BE2C (cell line): ENCODE measurements at regions not wholly inside any gene's neighbourhood (a gene's known extent, or its start where the extent isn't known, plus 50 kb on each side); places are given as distances from the start of the nearest gene placed in this dataset.

Experiments used
- DNase-seq: peaks from one replicate; pipeline ENCODE4 v3.0.0-alpha.2; 2020
- H3K27me3 ChIP-seq: fragments of 250-450 bp; sonication (Bioruptor Pico); 2 replicates; pipeline ENCODE4 v1.5.1; 2020; ENCODE audit warnings: mild to moderate bottlenecking
- H3K36me3 ChIP-seq: fragments of 250-450 bp; sonication (Bioruptor Pico); 2 replicates; pipeline ENCODE4 v1.5.1; 2020; ENCODE audit warnings: mild to moderate bottlenecking
- H3K4me1 ChIP-seq: fragments of 250-450 bp; sonication (Bioruptor Pico); 2 replicates; pipeline ENCODE4 v1.5.1; 2020
- H3K4me3 ChIP-seq: 2 replicates; pipeline ENCODE4 v1.5.1; 2011; ENCODE audit warnings: low read depth, low read length
- H3K9me3 ChIP-seq: fragments of 250-450 bp; sonication (Bioruptor Pico); 2 replicates; pipeline ENCODE4 v1.5.1; 2020
- TF ChIP-seq, protein P1 (sequence below): IDR thresholded peaks from 2 replicates; pipeline ENCODE4 v1.5.1; 2012; ENCODE audit warnings: mild to moderate bottlenecking, low read depth, low read length

DNA sequence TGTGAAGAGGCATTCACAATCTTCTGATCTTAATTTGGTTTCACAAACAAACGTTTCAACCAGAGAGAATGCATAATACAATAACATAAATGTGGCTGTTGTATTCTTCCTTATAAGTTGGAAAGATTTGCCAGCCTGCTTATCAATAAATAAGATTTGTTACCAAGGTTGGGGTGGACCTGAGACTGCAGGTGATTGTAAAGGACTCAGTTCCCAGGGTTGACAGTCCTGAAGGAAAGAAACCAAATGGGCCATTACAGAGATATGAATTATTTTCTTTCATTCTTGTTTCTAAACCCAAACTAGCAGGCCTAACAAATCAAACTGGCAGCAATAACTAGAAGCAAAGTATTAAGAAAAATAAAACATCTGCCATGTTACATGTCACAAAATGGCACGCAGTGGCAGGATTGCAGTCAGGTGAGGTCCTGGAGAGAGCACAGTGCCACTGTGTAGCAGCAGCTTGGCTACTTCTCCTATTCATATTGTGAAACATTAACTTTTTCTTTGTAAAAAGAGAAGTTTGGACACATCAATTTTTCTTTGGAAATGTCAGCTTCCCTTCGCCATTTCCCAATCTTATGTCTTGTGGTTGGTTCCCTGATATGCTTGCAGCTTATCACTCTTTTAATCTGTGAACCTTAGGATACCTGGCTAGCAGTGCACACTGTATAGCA, 133.8 kb upstream of the EMCN start:
- no peak for DNase-seq
- TF ChIP-seq, protein P1, sequence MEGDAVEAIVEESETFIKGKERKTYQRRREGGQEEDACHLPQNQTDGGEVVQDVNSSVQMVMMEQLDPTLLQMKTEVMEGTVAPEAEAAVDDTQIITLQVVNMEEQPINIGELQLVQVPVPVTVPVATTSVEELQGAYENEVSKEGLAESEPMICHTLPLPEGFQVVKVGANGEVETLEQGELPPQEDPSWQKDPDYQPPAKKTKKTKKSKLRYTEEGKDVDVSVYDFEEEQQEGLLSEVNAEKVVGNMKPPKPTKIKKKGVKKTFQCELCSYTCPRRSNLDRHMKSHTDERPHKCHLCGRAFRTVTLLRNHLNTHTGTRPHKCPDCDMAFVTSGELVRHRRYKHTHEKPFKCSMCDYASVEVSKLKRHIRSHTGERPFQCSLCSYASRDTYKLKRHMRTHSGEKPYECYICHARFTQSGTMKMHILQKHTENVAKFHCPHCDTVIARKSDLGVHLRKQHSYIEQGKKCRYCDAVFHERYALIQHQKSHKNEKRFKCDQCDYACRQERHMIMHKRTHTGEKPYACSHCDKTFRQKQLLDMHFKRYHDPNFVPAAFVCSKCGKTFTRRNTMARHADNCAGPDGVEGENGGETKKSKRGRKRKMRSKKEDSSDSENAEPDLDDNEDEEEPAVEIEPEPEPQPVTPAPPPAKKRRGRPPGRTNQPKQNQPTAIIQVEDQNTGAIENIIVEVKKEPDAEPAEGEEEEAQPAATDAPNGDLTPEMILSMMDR: no peak
- H3K9me3 ChIP-seq: no peaks in the 10 kb centered on the region
- no peak overlapping the region for H3K4me3 ChIP-seq
- H3K36me3 ChIP-seq: no peaks in the 10 kb centered on the region
- H3K4me1 ChIP-seq: no peaks in the 10 kb centered on the region
- H3K27me3 ChIP-seq: no peaks in the 10 kb centered on the region

DNA sequence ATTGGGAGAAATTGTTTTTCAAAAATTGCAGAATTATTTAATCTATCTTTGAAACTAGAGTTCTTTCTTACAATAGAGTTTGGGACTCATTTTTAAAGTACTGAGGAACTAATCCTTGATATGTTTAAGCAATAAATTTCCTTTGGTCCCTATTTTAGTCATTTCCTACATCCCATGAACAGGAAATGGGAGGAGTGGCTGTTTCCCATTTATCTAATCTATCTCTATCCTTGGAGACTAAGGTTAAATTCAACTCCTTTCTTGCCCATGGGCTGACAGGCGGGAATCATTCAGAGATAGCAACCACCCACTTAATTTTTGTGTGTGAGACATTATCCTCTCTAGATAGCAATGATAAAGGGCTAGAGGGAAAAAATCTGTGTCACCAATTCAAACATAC, 131.6 kb upstream of the EMCN start:
- no peaks in the 10 kb centered on the region for H3K27me3 ChIP-seq
- TF ChIP-seq, protein P1: no peak
- H3K9me3 ChIP-seq: no peaks in the 10 kb centered on the region
- no peak overlapping the region for H3K4me3 ChIP-seq
- no peak for DNase-seq
- no peaks in the 10 kb centered on the region for H3K4me1 ChIP-seq
- no peaks in the 10 kb centered on the region for H3K36me3 ChIP-seq

DNA sequence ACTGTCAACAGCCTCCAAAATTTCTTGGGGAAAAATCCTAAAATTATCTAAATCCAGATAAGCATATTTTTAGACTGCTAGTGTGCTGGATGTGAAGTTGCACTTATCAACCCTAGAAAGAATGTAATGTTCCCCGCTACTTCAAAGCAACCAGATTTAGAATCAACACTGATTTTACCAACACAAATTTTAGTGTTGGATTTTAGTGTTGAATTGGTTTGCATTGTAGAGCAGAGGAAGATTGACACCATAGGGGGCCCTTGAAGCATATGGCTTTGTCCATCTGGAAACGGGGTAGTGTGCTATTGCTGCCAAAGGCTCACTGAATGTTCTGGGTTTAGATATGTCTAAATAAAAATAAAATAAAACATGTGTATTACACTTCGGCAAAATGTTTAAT, 126.3 kb upstream of the EMCN start:
- no peaks in the 10 kb centered on the region for H3K4me1 ChIP-seq
- TF ChIP-seq, protein P1: no peak

DNA sequence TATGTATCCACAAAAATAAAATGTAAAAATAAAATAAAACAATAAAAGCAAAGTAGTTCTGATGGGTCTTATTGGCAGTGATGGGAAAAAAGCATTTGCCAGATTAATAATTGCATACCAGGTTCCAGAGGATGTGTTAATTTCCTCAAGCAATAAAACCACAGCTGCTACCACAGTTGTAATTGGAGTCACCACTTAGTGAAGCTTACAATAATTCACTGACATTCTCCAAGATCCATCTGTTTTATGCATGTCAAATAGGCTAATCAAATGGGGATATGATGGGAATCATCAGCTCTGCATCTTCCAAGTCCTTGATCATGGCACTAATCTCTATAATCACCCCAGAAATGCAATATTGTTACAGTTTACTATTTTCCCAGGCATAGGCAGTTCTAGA, 123.5 kb upstream of the EMCN start:
- TF ChIP-seq, protein P1: no peak
- Histone ChIP-seq H3K9me3 (no peaks in the 10 kb centered on the region), H3K4me1 (no peaks in the 10 kb centered on the region), H3K27me3 (no peaks in the 10 kb centered on the region), H3K4me3 (no peak overlapping the region), H3K36me3 (no peaks in the 10 kb centered on the region)
- DNase-seq: no peak

More for the DNA sequence above, 126.3 kb upstream of the EMCN start:
- no peak overlapping the region for H3K4me3 ChIP-seq
- no peak for DNase-seq
- H3K9me3 ChIP-seq: no peaks in the 10 kb centered on the region
- no peaks in the 10 kb centered on the region for H3K27me3 ChIP-seq
- H3K36me3 ChIP-seq: no peaks in the 10 kb centered on the region

DNA sequence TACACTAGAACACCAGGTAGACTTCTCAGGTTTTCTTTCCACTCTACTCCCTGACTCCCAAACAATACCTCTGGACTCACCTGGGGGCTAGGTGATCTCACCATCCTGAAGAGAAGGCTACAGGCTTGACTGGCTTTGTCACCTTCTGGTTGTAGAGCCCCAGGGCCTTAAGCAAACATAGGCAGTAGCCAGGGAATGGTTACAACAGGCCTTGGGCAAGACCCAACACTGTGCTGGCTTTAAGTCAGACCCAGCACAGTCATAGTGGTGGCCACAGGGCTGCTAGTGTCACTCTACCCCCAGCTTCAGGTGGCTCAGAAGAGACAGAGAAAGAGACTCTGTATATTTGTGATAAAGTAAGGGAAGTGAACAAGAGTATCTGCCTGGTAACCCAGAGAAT, 118.1 kb upstream of the EMCN start:
- Histone ChIP-seq H3K27me3 (no peaks in the 10 kb centered on the region), H3K9me3 (no peaks in the 10 kb centered on the region), H3K36me3 (no peaks in the 10 kb centered on the region), H3K4me3 (no peak overlapping the region), H3K4me1 (no peaks in the 10 kb centered on the region)
- TF ChIP-seq, protein P1: no peak
- DNase-seq: no peak

DNA sequence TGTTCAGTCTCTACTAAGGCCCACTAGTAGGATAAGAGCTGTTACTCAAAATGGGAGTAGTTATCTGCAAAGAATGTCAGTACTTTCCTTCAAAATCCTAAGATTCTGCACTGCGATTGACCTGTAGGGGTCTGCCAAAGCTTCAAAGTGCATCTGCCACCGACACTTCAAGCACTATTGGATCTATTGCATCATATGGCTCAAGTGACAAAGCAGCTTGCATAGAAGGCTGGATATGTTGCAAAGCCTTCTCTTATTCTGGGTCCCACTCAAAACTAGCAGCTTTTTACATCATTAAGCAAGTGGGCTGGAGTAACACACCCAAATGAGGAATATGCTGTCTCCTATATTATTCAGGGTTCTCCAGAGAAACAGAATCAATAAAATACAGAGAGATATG, 115.4 kb upstream of the EMCN start:
- no peak for DNase-seq
- TF ChIP-seq, protein P1: no peak
- Histone ChIP-seq H3K27me3 (no peaks in the 10 kb centered on the region), H3K4me3 (no peak overlapping the region), H3K4me1 (no peaks in the 10 kb centered on the region), H3K9me3 (no peaks in the 10 kb centered on the region), H3K36me3 (no peaks in the 10 kb centered on the region)
